ENCODE measurements at regions not wholly inside any gene's neighbourhood (a gene's known extent, or its start where the extent isn't known, plus 50 kb on each side); places are given as distances from the start of the nearest gene placed in this dataset.

GRCh38 chr12:127570387-127570786 lies 696.6 kb upstream of the TMEM132C start:
- TF ChIP-seq ZFX (IDR thresholded peaks at IDR 0.05) (no peak), CTCF (conservative IDR thresholded peaks at IDR 0.05) (no peak)
- no peak overlapping the region for H3K27ac ChIP-seq

- no peak overlapping the region for H3K27ac ChIP-seq
- TF ChIP-seq ZFX (IDR thresholded peaks at IDR 0.05) (no peak), CTCF (conservative IDR thresholded peaks at IDR 0.05) (no peak)
Measured at GRCh38 chr12:127570793-127571360, 696.1 kb upstream of the TMEM132C start.

GRCh38 chr12:127571578-127571977 lies 695.4 kb upstream of the TMEM132C start:
- no peak for TF ChIP-seq CTCF (conservative IDR thresholded peaks at IDR 0.05)
- TF ChIP-seq ZFX (IDR thresholded peaks at IDR 0.05), result no peak
- H3K27ac ChIP-seq, result no peak overlapping the region

GRCh38 chr12:127579446-127579845 lies 687.5 kb upstream of the TMEM132C start:
- TF ChIP-seq ZFX (IDR thresholded peaks at IDR 0.05), result no peak
- TF ChIP-seq CTCF (conservative IDR thresholded peaks at IDR 0.05), result no peak
- H3K27ac ChIP-seq, result no peak overlapping the region

- H3K27ac ChIP-seq, result no peak overlapping the region
- TF ChIP-seq ZFX (IDR thresholded peaks at IDR 0.05) (no peak), CTCF (conservative IDR thresholded peaks at IDR 0.05) (no peak)
Measured at GRCh38 chr12:127582074-127582473, 684.9 kb upstream of the TMEM132C start.

- no peak overlapping the region for H3K27ac ChIP-seq
- TF ChIP-seq CTCF (conservative IDR thresholded peaks at IDR 0.05) (no peak), ZFX (IDR thresholded peaks at IDR 0.05) (no peak)
Measured at GRCh38 chr12:127583041-127583440, 683.9 kb upstream of the TMEM132C start.

- no peak overlapping the region for H3K27ac ChIP-seq
- no peak for TF ChIP-seq CTCF (conservative IDR thresholded peaks at IDR 0.05)
- no peak for TF ChIP-seq ZFX (IDR thresholded peaks at IDR 0.05)
Measured at GRCh38 chr12:127588249-127588648, 678.7 kb upstream of the TMEM132C start.
